22Rv1 (cell line): ENCODE measurements at regions not wholly inside any gene's neighbourhood (a gene's known extent, or its start where the extent isn't known, plus 50 kb on each side); places are given as distances from the start of the nearest gene placed in this dataset.

Experiments used
- CTCF ChIP-seq: fragments of 450-650 bp; IDR thresholded peaks from 2 replicates; pipeline ENCODE4 v1.5.1; 2017; ENCODE audit warnings: mild to moderate bottlenecking
- ZFX ChIP-seq: fragments of 450-650 bp; IDR thresholded peaks from 2 replicates; pipeline ENCODE4 v1.6.1; 2017; ENCODE audit warnings: antibody characterized with exemption, borderline replicate concordance

GRCh38 chr14:53692885-53693284, 263.7 kb downstream of the BMP4 start:
- TF ChIP-seq CTCF: no peak
- TF ChIP-seq ZFX: no peak
